ENCODE measurements at regions not wholly inside any gene's neighbourhood (a gene's known extent, or its start where the extent isn't known, plus 50 kb on each side); places are given as distances from the start of the nearest gene placed in this dataset.

- H3K27ac ChIP-seq (ENCODE audit: low read length), result no peak overlapping the region
- no peak overlapping the region for H3K4me3 ChIP-seq (ENCODE audit: low read depth in 1 of 2, low read length in 2 of 2)
- no peaks in the 10 kb centered on the region for H3K9me3 ChIP-seq (ENCODE audit: control insufficient read depth in 1 of 2, low read length in 2 of 2)
- H3K27me3 ChIP-seq (ENCODE audit: low read depth, low read length), result no peaks in the 10 kb centered on the region
- no peaks in the 10 kb centered on the region for H3K36me3 ChIP-seq (ENCODE audit: control insufficient read depth in 1 of 2, insufficient read depth in 2 of 2, low read length in 2 of 2)
- H3K4me1 ChIP-seq (ENCODE audit: control insufficient read depth in 1 of 2, insufficient read depth in 2 of 2, low read length in 2 of 2), result peaks cover 0 to 4% of the 10 kb centered on the region in 2 donors
Measured at GRCh38 chr14:54343272-54344121, 53.3 kb upstream of the CDKN3 start.

- no peak overlapping the region for H3K27ac ChIP-seq (ENCODE audit: low read length)
- peaks cover 0 to 7% of the 10 kb centered on the region in 2 donors for H3K4me1 ChIP-seq (ENCODE audit: control insufficient read depth in 1 of 2, insufficient read depth in 2 of 2, low read length in 2 of 2)
- no peaks in the 10 kb centered on the region for H3K27me3 ChIP-seq (ENCODE audit: low read depth, low read length)
- H3K4me3 ChIP-seq (ENCODE audit: low read depth in 1 of 2, low read length in 2 of 2), result no peak overlapping the region
- no peaks in the 10 kb centered on the region for H3K9me3 ChIP-seq (ENCODE audit: control insufficient read depth in 1 of 2, low read length in 2 of 2)
- H3K36me3 ChIP-seq (ENCODE audit: control insufficient read depth in 1 of 2, insufficient read depth in 2 of 2, low read length in 2 of 2), result no peaks in the 10 kb centered on the region
Measured at GRCh38 chr14:54344445-54344844, 52.4 kb upstream of the CDKN3 start.

GRCh38 chr14:54346257-54346656, 50.5 kb upstream of the CDKN3 start:
- Histone ChIP-seq H3K4me3 (ENCODE audit: low read depth in 1 of 2, low read length in 2 of 2) (no peak overlapping the region), H3K27me3 (ENCODE audit: low read depth, low read length) (no peaks in the 10 kb centered on the region), H3K4me1 (ENCODE audit: control insufficient read depth in 1 of 2, insufficient read depth in 2 of 2, low read length in 2 of 2) (peaks cover 0 to 7% of the 10 kb centered on the region in 2 donors), H3K9me3 (ENCODE audit: control insufficient read depth in 1 of 2, low read length in 2 of 2) (no peaks in the 10 kb centered on the region), H3K27ac (ENCODE audit: low read length) (no peak overlapping the region), H3K36me3 (ENCODE audit: control insufficient read depth in 1 of 2, insufficient read depth in 2 of 2, low read length in 2 of 2) (no peaks in the 10 kb centered on the region)
